ENCODE measurements at regions not wholly inside any gene's neighbourhood (a gene's known extent, or its start where the extent isn't known, plus 50 kb on each side); places are given as distances from the start of the nearest gene placed in this dataset.

DNA sequence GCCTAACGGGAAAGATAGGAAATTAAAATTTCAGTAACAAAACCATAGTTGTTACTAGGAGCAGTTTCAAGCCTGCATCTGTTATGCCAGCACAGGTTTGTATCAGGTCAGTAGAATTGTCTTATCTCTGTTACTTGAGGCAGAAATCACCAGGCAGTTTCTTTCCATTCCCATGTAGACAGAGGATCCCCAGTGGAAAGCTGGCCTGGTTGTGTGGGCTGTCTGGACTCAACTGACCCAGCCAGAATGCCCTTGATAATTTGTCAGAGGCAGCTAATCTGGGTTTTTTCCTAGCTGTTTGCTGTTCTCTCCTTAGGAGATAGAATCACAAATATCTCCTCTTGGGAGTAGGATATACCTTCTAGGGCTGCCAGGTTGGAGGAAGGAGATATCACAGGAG is 1044.7 kb downstream of the IGSF11 start:
- ATAC-seq = no peak
- no peak overlapping the region for H3K27ac Mint-ChIP-seq

DNA sequence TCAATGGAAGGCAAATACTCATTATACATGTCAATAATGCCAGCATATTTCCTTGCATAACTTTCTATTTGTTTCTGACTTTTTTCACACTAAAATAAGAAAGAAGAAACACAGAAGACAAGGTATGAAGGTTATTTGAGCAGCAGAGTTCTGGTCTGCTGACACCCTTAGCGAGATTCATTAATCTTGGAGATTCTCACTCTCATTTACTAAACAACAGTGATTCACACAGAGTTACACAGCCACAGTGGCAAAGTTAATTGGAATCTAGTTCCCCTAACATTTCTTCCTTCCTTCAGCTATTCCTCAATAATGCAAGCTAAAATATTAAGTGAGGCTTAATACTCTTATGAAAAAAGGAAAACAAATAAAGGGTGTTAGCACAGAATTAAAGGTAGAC is 1044.0 kb downstream of the IGSF11 start:
- ATAC-seq = no peak
- no peak overlapping the region for H3K4me3 Mint-ChIP-seq
- DNase-seq (ENCODE audit: low spot score in 2 of 2) = no peak
- no peak overlapping the region for H3K27ac Mint-ChIP-seq
- H3K4me1 Mint-ChIP-seq = no peaks in the 10 kb centered on the region
- peaks cover 13% of the 10 kb centered on the region for H3K9me3 Mint-ChIP-seq
- H3K36me3 Mint-ChIP-seq = no peaks in the 10 kb centered on the region

More for the DNA sequence above, 1044.7 kb downstream of the IGSF11 start:
- Mint-ChIP-seq H3K9me3 (peaks cover 13% of the 10 kb centered on the region), H3K36me3 (no peaks in the 10 kb centered on the region), H3K4me1 (no peaks in the 10 kb centered on the region), H3K4me3 (no peak overlapping the region)
- no peak for DNase-seq (ENCODE audit: low spot score in 2 of 2)

DNA sequence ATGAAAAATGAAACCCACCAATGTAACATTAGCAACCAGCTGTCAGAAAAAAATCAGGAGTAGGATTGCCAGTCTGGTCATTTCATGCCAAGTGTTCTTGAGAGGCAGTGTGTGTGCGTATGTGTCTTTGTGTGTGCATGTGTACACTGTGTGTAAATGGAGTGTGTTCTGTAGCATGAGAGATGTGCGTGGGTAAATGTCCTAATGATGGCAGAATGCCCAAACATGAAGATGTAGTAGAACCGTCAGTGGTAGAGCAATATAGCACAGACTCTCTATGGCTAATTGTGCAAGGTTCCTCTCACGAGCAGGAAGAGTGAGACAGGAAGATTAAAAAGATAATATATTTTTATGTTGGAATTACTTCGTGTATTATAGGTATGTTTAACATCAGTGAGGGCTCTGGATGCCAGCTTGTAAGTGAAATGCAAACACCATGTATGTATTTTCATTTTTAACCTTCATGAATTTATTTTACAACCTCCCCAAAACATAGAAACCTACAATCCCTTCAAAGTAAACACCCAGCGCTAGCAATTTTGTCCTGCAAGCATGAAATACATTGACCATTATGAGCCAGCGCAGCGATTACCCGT is 1038.7 kb downstream of the IGSF11 start:
- ATAC-seq = no peak

DNA sequence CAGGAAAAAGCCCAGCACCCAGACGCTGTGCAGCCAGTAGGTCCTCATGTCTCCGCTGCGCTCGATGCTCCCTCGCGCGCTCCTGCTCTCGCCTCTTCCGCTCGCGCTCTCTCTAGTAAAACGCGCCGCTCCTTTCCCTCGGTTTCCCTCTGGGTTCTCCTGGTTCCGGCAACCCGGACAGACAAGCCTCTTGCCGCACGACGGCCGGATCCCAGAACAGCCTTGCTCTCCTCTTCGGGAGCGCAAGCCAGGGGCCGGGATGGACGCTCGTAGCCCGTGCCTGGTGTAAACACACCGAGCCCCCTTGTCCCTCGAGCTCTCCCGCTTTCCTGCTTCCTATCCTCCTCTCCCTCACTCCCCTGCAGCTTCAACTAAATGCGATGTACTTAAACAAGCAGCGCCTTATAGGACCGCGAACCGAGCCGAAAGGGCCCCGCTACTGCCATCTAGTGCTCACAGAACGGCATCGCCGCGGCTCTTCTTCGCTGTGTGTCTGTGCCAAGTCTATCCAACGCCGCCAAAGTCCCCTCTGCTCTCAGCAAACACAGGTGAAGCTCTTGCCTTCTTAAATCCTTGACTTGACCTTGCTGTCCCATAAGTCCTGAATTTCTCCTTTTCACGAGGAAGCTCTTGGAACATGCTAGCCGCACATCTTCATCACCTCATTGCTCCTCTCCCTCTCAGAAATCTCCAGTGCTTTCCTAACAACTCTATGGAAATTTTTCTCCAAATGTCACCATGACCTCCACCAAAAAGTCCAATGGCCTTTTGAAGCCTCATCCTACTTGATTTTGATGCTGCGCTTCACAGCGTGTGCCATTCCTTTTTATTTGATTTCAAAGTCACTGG is 1037.2 kb downstream of the IGSF11 start:
- H3K4me1 Mint-ChIP-seq = no peaks in the 10 kb centered on the region
- H3K4me3 Mint-ChIP-seq = no peak overlapping the region
- DNase-seq (ENCODE audit: low spot score in 2 of 2) (peak; percentile 22 to 67), ATAC-seq (peak; percentile 66)
- H3K9me3 Mint-ChIP-seq = peaks cover 2% of the 10 kb centered on the region
- no peaks in the 10 kb centered on the region for H3K36me3 Mint-ChIP-seq
- no peak overlapping the region for H3K27ac Mint-ChIP-seq

More for the DNA sequence above, 1038.7 kb downstream of the IGSF11 start:
- Mint-ChIP-seq H3K27ac (no peak overlapping the region), H3K4me3 (no peak overlapping the region), H3K9me3 (peaks cover 2% of the 10 kb centered on the region), H3K36me3 (no peaks in the 10 kb centered on the region), H3K4me1 (no peaks in the 10 kb centered on the region)
- no peak for DNase-seq (ENCODE audit: low spot score in 2 of 2)

DNA sequence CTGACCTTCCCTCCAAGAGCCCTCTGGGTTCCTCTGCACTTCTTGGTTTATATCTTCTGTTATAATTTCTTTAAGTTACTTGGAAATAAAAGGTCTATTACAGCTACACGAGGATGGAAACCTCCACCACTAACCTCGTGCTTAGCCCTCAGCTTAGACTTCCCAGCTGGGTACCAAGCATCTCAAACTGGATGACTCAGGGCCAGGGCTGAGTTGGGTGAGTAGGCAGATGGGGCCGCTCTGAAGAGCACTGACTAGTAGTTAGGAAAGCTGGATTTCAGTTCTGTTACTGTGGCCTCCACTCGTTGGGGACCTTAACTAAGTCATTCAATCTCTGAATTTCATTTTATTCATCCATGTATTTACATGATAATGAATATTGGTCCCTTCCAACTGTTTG is 1036.6 kb downstream of the IGSF11 start:
- H3K4me3 Mint-ChIP-seq = no peak overlapping the region

DNA sequence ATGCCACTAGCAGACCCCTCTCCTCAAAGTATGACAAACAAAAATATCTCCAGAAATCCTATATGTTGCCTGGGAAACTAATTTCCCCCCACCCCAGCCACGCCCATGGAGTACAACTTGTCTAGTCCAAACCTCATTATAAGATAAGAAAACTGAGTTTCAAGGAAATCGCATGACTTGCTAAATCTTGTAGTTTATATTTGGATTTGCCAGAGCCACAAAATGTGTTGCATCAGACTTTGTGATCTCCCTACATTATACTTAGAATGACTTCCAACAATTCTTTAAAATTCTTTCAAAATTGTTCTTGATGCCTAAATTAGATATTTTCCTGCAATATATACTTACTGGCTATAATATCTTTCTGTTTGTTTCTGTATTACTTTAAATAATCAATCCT is 1034.4 kb downstream of the IGSF11 start:
- peaks cover 2% of the 10 kb centered on the region for H3K9me3 Mint-ChIP-seq
- no peak overlapping the region for H3K27ac Mint-ChIP-seq
- H3K36me3 Mint-ChIP-seq = no peaks in the 10 kb centered on the region
- no peak overlapping the region for H3K4me3 Mint-ChIP-seq
- DNase-seq (ENCODE audit: low spot score in 2 of 2) (no peak), ATAC-seq (no peak)
- no peaks in the 10 kb centered on the region for H3K4me1 Mint-ChIP-seq

More for the DNA sequence above, 1036.6 kb downstream of the IGSF11 start:
- Mint-ChIP-seq H3K27ac (no peak overlapping the region), H3K36me3 (no peaks in the 10 kb centered on the region), H3K4me1 (no peaks in the 10 kb centered on the region), H3K9me3 (peaks cover 2% of the 10 kb centered on the region)
- ATAC-seq (no peak), DNase-seq (ENCODE audit: low spot score in 2 of 2) (no peak)

DNA sequence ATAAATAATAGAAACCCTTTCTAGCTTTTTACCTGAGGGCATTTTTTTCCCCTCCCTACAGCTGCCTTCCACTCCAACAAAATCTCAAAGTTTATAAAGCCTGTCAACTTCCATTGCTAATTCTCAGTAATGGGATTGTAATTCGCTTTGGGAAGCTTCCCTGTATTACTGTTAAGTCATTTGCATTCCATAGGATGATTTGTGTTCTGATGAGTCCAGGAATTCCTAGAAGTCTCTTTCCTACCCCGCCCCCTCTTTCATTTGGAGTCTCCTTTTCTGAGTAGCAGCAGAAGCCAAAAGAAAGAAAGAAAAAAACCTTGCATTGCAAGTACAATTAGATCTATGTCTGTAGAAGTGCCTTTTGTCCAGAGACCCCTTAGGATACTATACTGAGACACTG is 1033.3 kb downstream of the IGSF11 start:
- Mint-ChIP-seq H3K4me3 (no peak overlapping the region), H3K4me1 (no peaks in the 10 kb centered on the region), H3K27ac (no peak overlapping the region), H3K9me3 (peaks cover 2% of the 10 kb centered on the region), H3K36me3 (no peaks in the 10 kb centered on the region)
- ATAC-seq = no peak
- no peak for DNase-seq (ENCODE audit: low spot score in 2 of 2)

DNA sequence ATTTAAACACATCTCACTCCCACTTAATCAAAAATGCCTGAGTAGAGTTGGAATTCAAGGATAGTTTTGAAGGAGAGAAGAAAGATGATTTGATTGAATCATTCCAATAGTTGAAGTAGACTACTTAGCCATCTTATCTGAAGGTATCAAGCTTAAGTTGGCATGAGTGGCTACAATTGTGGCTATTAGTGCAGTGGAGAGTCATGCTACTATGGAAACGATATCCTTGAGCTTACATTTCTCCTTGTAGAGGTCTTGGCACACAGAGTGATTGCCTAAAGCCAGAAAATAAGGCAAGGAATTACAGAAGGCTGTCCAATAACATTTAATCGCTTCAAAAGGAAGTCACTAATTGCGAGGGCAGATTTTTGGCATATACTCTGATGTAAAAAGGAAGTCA is 1022.7 kb downstream of the IGSF11 start:
- ATAC-seq (no peak), DNase-seq (ENCODE audit: low spot score in 2 of 2) (no peak)
- peaks cover 32% of the 10 kb centered on the region for H3K9me3 Mint-ChIP-seq
- no peak overlapping the region for H3K4me3 Mint-ChIP-seq
- no peaks in the 10 kb centered on the region for H3K36me3 Mint-ChIP-seq
- H3K27ac Mint-ChIP-seq = no peak overlapping the region
- H3K4me1 Mint-ChIP-seq = no peaks in the 10 kb centered on the region

DNA sequence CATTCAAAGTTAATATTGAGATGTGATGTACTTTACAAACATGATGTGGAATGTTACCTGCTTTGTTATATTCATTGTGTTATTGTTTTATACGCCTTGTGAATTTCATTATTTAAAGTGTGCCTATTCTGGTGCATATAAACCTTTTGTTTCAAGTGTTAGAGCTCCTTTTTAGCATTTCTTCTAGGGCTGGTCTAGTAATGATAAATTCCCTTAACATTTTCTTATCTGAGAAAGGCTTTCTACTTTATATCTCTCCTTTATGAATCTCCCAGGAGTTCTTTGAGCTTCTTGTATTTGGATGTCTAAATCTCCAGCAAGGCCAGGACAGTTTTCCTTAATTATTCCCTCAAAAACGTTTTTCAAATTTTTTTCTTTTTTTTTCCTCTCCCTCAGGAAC is 1005.6 kb downstream of the IGSF11 start:
- ATAC-seq = no peak
- no peak for DNase-seq (ENCODE audit: low spot score in 2 of 2)
- Mint-ChIP-seq H3K4me3 (no peak overlapping the region), H3K4me1 (no peaks in the 10 kb centered on the region), H3K36me3 (no peaks in the 10 kb centered on the region), H3K9me3 (peaks cover 46% of the 10 kb centered on the region), H3K27ac (no peak overlapping the region)

DNA sequence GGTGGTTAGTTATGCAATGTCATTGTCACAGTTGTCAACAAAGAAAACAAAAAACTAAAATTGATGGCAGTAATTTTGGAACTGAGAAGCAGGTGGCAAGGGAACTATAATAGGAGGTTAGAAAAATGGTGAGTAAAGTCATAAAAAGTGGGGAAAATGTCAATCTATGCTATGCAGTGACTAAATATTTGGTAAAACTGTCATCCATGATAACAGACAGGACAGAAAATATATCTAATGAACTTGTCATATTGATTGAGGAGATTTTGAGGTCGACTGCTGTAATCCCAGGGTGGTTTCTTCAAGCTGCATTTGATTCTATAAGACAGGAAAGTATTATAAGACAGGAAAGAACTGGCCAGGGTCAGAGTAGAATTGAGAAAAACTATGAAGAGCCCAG is 998.4 kb downstream of the IGSF11 start:
- ATAC-seq = no peak
- H3K9me3 Mint-ChIP-seq = peaks cover 11% of the 10 kb centered on the region
- no peak for DNase-seq (ENCODE audit: low spot score in 2 of 2)
- no peaks in the 10 kb centered on the region for H3K4me1 Mint-ChIP-seq
- H3K27ac Mint-ChIP-seq = no peak overlapping the region
- no peaks in the 10 kb centered on the region for H3K36me3 Mint-ChIP-seq
- no peak overlapping the region for H3K4me3 Mint-ChIP-seq

GRCh38 chr3:118055381-118055780 is 979.3 kb downstream of the IGSF11 start:
- Mint-ChIP-seq H3K4me1 (no peaks in the 10 kb centered on the region), H3K27ac (no peak overlapping the region), H3K9me3 (peaks cover 20% of the 10 kb centered on the region), H3K4me3 (no peak overlapping the region), H3K36me3 (no peaks in the 10 kb centered on the region)
- ATAC-seq = no peak
- no peak for DNase-seq (ENCODE audit: low spot score in 2 of 2)

DNA sequence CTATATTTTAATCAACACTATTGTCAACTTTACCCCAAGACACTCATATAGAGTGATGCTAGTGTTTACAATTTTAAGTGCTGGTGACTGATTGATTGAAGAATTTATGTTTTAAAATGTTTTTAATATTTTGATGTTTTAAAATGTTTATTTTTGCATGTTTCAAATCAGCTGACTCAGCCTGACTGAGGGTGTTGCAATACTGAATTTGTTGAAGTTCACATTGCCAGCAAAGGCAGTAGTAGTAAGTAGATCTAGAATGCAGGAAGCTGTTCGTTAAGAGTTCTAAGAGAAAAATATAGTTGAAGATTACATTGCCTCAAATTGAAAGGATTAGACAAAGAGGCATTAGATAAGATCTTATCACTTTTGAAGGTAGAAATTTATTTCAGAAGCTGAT is 977.6 kb downstream of the IGSF11 start:
- no peak for ATAC-seq
- H3K4me1 Mint-ChIP-seq = no peaks in the 10 kb centered on the region
- no peak overlapping the region for H3K27ac Mint-ChIP-seq
- H3K36me3 Mint-ChIP-seq = no peaks in the 10 kb centered on the region
- H3K9me3 Mint-ChIP-seq = peaks cover 16% of the 10 kb centered on the region
- no peak for DNase-seq (ENCODE audit: low spot score in 2 of 2)
- H3K4me3 Mint-ChIP-seq = no peak overlapping the region

GRCh38 chr3:118059096-118059495 is 975.5 kb downstream of the IGSF11 start:
- H3K27ac Mint-ChIP-seq = no peak overlapping the region
- no peak for ATAC-seq
- H3K9me3 Mint-ChIP-seq = peaks cover 14% of the 10 kb centered on the region
- no peaks in the 10 kb centered on the region for H3K4me1 Mint-ChIP-seq
- H3K4me3 Mint-ChIP-seq = no peak overlapping the region
- H3K36me3 Mint-ChIP-seq = no peaks in the 10 kb centered on the region
- no peak for DNase-seq (ENCODE audit: low spot score in 2 of 2)

DNA sequence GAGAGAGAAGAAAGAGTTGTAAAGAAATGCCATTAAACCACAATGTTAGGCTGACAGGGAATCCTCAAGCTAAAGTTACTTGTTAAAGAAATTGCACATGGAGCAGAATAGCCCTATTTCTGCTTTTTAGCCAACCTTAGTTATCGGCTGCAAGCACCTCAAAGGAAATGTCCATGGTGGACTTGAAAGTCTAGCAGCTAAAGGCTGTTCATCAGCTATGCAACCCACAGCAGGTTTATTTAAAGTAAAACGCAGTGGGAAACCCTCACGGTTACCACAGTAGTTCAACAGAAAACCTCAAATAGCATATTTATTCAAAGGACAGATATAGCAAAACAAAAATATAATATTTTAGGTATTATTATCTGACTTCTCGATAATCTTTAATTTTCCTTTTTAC is 967.2 kb downstream of the IGSF11 start:
- ATAC-seq = no peak
- Mint-ChIP-seq H3K27ac (no peak overlapping the region), H3K4me3 (no peak overlapping the region), H3K9me3 (peaks cover 20% of the 10 kb centered on the region), H3K36me3 (no peaks in the 10 kb centered on the region), H3K4me1 (no peaks in the 10 kb centered on the region)
- DNase-seq (ENCODE audit: low spot score in 2 of 2) = no peak

DNA sequence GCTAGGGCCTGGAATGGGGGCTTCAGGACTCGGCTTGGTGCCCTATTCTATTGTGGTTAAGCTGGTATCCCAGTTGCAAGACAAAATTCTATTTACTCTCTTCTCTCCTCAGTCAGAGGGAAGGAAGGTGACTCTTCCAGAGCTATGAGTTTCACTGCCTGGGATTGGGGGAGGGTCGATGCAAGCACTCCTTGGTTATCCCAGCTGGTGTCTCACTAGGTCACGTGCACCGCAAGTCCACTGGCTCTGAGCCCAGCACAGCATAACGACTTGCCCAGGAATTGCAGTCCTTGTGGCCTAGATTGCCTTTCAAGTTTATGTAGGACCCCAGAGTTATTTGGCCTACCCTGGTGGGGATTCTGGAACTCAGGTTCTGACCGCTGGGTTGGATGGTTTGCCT is 958.8 kb downstream of the IGSF11 start:
- Mint-ChIP-seq H3K4me1 (no peaks in the 10 kb centered on the region), H3K9me3 (peaks cover 28% of the 10 kb centered on the region), H3K36me3 (no peaks in the 10 kb centered on the region), H3K27ac (no peak overlapping the region), H3K4me3 (no peak overlapping the region)
- ATAC-seq (no peak), DNase-seq (ENCODE audit: low spot score in 2 of 2) (no peak)

DNA sequence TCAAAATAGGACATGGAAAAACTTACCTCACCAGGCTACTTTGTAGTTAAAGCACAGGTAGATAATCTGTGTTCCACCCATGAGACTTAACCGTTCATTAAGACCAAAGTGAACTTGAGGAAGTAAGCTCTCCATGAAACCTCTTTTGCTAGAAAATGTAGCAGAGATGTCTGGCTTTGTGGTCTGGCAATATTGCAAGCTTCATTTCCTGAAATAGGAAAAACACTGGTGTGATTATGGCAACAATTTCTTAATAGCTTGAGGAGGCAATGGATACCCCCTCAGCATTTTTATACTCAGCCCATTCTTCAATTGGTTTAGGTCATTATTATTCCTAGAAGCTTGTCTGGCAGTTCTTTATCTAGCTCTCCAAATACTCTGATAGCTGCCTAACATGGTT is 957.3 kb downstream of the IGSF11 start:
- H3K4me1 Mint-ChIP-seq = no peaks in the 10 kb centered on the region

More for the DNA sequence above, 957.3 kb downstream of the IGSF11 start:
- H3K9me3 Mint-ChIP-seq = peaks cover 20% of the 10 kb centered on the region
- no peaks in the 10 kb centered on the region for H3K36me3 Mint-ChIP-seq
- no peak overlapping the region for H3K27ac Mint-ChIP-seq
- no peak overlapping the region for H3K4me3 Mint-ChIP-seq
- ATAC-seq (no peak), DNase-seq (ENCODE audit: low spot score in 2 of 2) (no peak)

All from stimulated activated effector memory CD8-positive, alpha-beta T cell treated with anti-CD3 and anti-CD28 coated beads, Interleukin-12 subunit alpha, Interleukin-12 subunit beta, amount 100 ng/mL, for 72 hours (primary cell).